Fibroblast of the aortic adventitia (primary cell): ENCODE measurements at regions not wholly inside any gene's neighbourhood (a gene's known extent, or its start where the extent isn't known, plus 50 kb on each side); places are given as distances from the start of the nearest gene placed in this dataset.

Experiments
- DNase-seq: peaks from one replicate; pipeline ENCODE4 v3.0.0-alpha.2; 2010; ENCODE audit warnings: low read depth
- H3K4me3 ChIP-seq: 2 replicates; pipeline ENCODE4 v1.5.1; 2011; ENCODE audit warnings: low read depth, mild to moderate bottlenecking, control low read depth, low read length, moderate library complexity
- CTCF ChIP-seq: IDR thresholded peaks from 2 replicates; pipeline ENCODE4 v1.5.1; 2011; ENCODE audit warnings: mild to moderate bottlenecking, low read length, control low read depth, inconsistent platforms; ENCODE audit not compliant: insufficient read depth

DNA sequence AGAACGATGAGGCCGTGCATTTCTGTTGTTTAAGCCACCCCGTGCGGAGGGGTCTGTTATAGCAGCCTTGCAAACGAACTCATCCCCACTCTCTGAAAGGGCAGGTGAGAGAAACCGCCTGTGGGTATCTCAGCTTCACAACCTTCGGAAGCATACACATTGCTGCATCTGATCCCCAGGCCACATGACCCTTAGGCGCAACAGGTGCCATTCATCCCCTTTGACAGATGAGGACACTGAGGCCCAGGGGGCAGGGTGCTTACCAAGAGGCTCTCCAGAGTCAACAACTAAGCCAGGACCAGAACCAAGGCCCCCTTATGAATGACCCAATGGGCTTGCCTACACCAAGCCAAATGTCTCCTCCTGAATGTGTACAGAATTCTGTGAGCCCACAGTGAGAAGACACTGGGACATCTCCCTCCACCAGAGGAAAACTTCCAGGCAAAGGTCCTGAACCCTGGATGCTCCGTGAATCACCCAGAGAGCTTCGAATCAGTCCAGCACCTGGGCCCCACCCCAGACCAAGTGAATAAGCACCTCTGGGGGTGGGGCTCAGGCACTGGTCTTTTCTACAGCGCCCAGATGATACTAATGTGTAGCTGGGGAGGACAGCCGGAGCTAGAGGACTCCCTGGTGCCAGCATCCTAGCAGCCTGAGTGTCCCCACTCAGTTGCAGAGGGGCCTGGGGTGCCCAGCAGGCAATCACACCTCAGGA is 83.2 kb downstream of the BUD13 start:
- DNase-seq, result no peak
- no peak for TF ChIP-seq CTCF
- no peak overlapping the region for H3K4me3 ChIP-seq

GRCh38 chr11:116688202-116688540 is 84.6 kb downstream of the BUD13 start:
- TF ChIP-seq CTCF, result no peak
- no peak for DNase-seq

DNA sequence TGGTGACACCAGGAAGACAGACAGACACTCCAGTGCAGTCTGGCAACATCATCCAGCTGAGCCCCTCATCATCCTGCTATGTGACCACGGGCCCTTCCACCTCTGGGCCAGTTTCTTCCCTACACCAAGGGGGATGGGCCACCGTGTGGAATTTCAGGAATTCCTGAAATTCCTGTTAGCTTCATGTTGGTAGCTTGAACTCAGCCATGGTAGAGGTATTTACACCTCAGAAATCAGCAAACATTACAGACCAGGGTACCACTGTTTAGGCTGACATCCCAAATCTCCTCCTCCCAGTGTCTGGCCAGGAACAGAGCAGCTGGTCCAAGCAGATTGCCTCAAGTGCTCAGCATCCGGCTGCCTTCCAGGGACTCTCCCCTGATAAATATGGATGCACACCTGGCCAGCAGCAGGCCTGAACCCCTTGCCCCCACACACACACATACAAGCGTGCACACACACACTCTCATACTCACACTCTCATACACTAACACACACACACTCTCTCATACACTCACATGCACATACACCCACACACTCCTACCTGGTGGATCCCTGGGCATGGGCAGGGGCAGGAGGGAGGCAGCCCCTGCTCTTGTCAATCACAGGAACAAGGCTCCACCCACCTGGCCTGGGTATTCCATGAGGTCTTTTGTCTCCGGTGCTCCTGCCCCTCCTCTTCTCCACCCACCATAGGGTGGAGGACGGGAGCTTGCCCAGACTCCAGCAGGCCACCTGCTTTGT is 85.2 kb downstream of the BUD13 start:
- no peak for DNase-seq
- no peak overlapping the region for H3K4me3 ChIP-seq
- no peak for TF ChIP-seq CTCF

More at GRCh38 chr11:116688202-116688540, 84.6 kb downstream of the BUD13 start:
- H3K4me3 ChIP-seq, result no peak overlapping the region

GRCh38 chr11:116686866-116687265 is 85.9 kb downstream of the BUD13 start:
- DNase-seq, result no peak
- H3K4me3 ChIP-seq, result no peak overlapping the region
- TF ChIP-seq CTCF, result no peak

- no peak for DNase-seq
- no peak overlapping the region for H3K4me3 ChIP-seq
- TF ChIP-seq CTCF, result no peak
Observed at GRCh38 chr11:116683982-116684381, 88.8 kb downstream of the BUD13 start.

DNA sequence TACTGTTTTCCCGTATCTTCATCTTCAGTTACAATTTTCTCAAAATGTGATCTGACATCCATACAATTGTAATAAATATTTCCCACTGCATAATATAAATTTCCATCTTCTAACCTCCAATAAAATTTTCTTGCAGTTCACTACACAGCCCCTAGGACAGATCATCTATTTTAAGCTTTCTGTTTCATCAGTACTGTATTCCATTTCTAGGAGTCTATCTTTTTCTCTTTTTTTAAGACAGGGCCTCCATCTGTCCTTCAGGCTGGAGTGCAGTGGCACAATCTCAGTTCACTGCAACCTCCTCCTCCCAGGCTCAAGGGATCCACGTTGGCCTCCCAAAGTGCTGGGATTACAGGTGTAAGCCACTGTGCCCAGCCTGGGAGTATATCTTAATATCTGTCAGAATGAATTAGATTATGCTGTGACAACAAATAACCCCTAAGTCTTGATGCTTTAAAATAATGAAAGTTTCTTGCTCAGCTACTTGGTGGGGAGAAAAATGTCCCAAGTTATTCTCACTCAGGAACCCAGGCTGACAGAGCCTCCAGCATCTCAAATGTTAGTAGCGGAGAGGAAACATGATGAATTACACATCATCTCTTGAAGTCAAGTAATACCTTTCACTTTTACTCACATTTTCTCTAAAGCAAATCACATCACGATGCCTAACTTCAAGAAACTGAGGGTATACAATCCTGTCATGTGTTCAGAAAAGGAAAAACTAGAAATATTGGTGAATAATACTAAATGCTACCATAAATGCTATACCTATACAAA is 92.2 kb downstream of the BUD13 start:
- no peak for DNase-seq
- peak; percentile 21 for TF ChIP-seq CTCF
- no peak overlapping the region for H3K4me3 ChIP-seq
